Activated T-cell treated with anti-CD3 and anti-CD28 coated beads, Interleukin-2, amount 50 U/mL, for 4 hours (primary cell): ENCODE measurements at regions not wholly inside any gene's neighbourhood (a gene's known extent, or its start where the extent isn't known, plus 50 kb on each side); places are given as distances from the start of the nearest gene placed in this dataset.

Source experiments
- ATAC-seq, 2 donors: fragments of 200-7000 bp; cut with Tn5 transposase; one replicate each; pipeline ENCODE4 v1.10.0; 2021
- DNase-seq: peaks from one replicate; pipeline ENCODE4 v3.0.0-alpha.2; 2020
- H3K27me3 Mint-ChIP-seq: one replicate; pipeline ENCODE4 v1.8.0; 2021; ENCODE audit warnings: low read depth, mixed read lengths
- H3K36me3 Mint-ChIP-seq: one replicate; pipeline ENCODE4 v1.8.0; 2022; ENCODE audit warnings: mixed read lengths; ENCODE audit not compliant: insufficient read depth
- H3K4me1 Mint-ChIP-seq: one replicate; pipeline ENCODE4 v1.8.0; 2021; ENCODE audit warnings: low read depth, mixed read lengths
- H3K4me3 Mint-ChIP-seq: one replicate; pipeline ENCODE4 v1.8.0; 2021; ENCODE audit warnings: mild to moderate bottlenecking, moderate library complexity, mixed read lengths
- H3K9me3 Mint-ChIP-seq: one replicate; pipeline ENCODE4 v1.8.0; 2021; ENCODE audit warnings: mixed read lengths

DNA sequence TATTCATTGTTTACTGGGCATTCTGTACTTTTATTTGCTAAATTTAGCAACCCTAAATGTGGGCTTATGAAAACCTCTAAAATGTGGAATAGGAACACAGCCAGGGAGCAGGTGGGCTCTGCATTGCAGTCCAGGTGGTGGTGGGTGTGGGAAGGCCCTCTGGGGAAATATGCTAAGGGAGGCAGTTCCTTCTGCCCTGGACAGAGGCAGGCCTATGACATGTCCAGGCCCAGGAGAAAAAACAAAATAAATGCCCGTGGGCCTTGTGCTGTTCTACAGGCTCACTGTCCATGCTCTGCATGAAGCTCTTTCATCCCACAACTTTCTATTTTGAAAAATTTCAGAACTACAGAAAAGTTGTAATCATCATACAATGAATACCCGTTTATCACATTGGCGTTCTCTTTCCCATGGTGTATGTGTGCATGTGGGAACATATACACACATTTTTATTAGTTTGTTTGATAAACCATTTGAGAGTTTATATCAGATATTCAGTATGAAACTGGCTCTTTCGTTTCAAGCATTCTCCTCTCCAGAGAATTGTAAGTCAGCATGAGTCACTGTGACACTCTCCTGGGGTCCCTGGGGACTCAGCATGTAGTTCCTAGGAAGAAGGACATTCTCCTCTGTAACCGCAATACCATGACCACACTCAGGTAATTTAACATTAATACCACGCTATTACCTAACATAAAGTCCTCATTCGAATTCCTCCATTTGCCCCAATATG lies 505.3 kb downstream of the COG6 start:
- H3K4me3 Mint-ChIP-seq = no peak overlapping the region
- no peaks in the 10 kb centered on the region for H3K9me3 Mint-ChIP-seq

GRCh38 chr13:40161351-40161810 lies 505.1 kb downstream of the FOXO1 start:
- ATAC-seq (no peak), DNase-seq (no peak)
- H3K9me3 Mint-ChIP-seq = no peaks in the 10 kb centered on the region
- H3K4me3 Mint-ChIP-seq = no peak overlapping the region
- H3K4me1 Mint-ChIP-seq = peaks cover 18% of the 10 kb centered on the region
- H3K36me3 Mint-ChIP-seq = no peaks in the 10 kb centered on the region
- no peaks in the 10 kb centered on the region for H3K27me3 Mint-ChIP-seq

More for the DNA sequence above, 505.3 kb downstream of the COG6 start:
- no peaks in the 10 kb centered on the region for H3K36me3 Mint-ChIP-seq
- no peaks in the 10 kb centered on the region for H3K27me3 Mint-ChIP-seq
- no peak for ATAC-seq
- H3K4me1 Mint-ChIP-seq = peaks cover 17% of the 10 kb centered on the region
- no peak for DNase-seq

DNA sequence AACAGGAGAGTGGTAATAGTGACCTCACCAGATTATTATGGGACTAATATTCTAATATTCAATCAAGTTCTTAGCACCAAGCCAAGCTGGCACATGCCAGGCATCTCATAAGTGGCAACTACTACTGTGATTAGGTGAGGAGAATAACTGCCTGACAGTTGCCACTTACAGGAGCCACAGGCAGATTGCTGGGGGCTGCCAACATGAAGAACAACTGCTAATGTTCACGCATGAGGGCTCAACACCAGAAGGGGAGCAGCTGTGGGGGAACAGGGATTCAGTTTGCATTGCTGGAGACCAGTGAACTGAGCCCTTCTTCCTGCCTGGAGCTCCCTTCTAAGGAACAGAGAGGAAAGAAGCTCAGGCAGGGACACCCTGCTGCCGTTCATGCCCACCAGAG lies 504.5 kb downstream of the FOXO1 start:
- ATAC-seq = no peak
- Mint-ChIP-seq H3K9me3 (no peaks in the 10 kb centered on the region), H3K4me1 (peaks cover 21% of the 10 kb centered on the region), H3K36me3 (no peaks in the 10 kb centered on the region), H3K4me3 (no peak overlapping the region), H3K27me3 (no peaks in the 10 kb centered on the region)
- no peak for DNase-seq

GRCh38 chr13:40163066-40164000 lies 503.1 kb downstream of the FOXO1 start:
- Mint-ChIP-seq H3K27me3 (no peaks in the 10 kb centered on the region), H3K4me1 (peaks cover 20% of the 10 kb centered on the region), H3K36me3 (no peaks in the 10 kb centered on the region), H3K4me3 (no peak overlapping the region), H3K9me3 (no peaks in the 10 kb centered on the region)
- DNase-seq = no peak
- no peak for ATAC-seq

DNA sequence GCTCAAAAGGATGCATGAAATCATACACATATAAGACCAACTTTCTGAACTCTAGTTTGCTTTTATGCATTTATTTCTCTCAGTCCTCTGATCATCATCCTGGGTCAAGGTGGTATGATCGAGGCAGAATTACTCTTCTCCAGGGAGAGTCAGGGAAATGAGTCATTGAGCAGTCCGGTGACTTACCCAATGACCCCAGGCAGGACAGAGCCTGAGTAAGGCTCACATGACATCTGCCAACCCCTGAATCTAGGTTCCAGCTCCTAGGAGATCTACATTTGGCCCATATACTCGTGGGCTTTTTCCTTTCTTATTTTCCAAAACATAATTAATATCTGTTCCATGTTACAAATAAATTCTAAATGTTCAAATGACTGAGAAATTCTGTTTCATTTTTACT lies 502.3 kb downstream of the FOXO1 start:
- peaks cover 18% of the 10 kb centered on the region for H3K4me1 Mint-ChIP-seq
- no peak for DNase-seq
- H3K36me3 Mint-ChIP-seq = no peaks in the 10 kb centered on the region
- ATAC-seq = no peak
- H3K27me3 Mint-ChIP-seq = no peaks in the 10 kb centered on the region
- H3K4me3 Mint-ChIP-seq = no peak overlapping the region
- H3K9me3 Mint-ChIP-seq = no peaks in the 10 kb centered on the region

- DNase-seq = no peak
- Mint-ChIP-seq H3K4me3 (no peak overlapping the region), H3K9me3 (no peaks in the 10 kb centered on the region), H3K27me3 (no peaks in the 10 kb centered on the region), H3K36me3 (no peaks in the 10 kb centered on the region), H3K4me1 (peaks cover 22% of the 10 kb centered on the region)
- no peak for ATAC-seq
Observed at GRCh38 chr13:40165316-40165932, 501.0 kb downstream of the FOXO1 start.

GRCh38 chr13:40167327-40167726 lies 499.1 kb downstream of the FOXO1 start:
- Mint-ChIP-seq H3K4me1 (peaks cover 29% of the 10 kb centered on the region), H3K4me3 (no peak overlapping the region), H3K9me3 (no peaks in the 10 kb centered on the region), H3K27me3 (no peaks in the 10 kb centered on the region), H3K36me3 (no peaks in the 10 kb centered on the region)
- no peak for DNase-seq
- ATAC-seq = no peak

DNA sequence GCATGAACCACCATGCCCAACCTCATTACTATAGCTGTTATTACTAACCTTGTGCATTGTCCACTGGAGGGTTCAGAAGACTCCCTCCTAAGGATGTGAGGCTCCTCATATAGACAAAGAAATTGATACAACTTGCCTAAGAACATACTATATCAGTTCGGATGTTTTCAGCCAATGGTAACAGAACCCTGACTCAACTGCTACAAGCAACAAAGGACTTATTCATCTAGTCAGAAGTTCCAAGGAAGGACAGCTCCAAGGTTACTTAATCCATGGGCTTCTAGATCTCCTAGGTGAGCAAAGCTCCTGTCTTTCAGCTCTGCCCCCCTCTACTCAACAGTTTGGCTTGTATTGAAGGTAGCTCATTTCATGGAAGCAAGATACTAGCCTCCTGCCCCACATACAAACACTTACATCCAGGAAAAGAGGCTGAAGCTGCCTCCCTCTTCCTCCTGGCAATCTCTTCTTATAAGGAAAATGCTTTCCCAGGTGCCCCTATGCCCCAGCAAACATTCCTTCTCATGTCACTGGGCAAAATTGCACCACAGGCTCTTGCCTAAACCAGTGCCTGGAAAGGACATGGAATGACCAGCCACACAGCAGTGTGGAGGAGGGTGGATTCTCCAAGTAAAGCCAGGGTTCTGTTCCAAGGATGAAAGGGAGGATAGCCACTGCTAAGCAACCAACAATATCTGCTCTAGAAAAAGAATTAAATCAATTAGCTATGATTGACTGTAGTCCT lies 497.8 kb downstream of the FOXO1 start:
- Mint-ChIP-seq H3K9me3 (no peaks in the 10 kb centered on the region), H3K27me3 (no peaks in the 10 kb centered on the region), H3K4me3 (no peak overlapping the region), H3K36me3 (no peaks in the 10 kb centered on the region), H3K4me1 (peaks cover 29% of the 10 kb centered on the region)
- DNase-seq (no peak), ATAC-seq (no peak)

DNA sequence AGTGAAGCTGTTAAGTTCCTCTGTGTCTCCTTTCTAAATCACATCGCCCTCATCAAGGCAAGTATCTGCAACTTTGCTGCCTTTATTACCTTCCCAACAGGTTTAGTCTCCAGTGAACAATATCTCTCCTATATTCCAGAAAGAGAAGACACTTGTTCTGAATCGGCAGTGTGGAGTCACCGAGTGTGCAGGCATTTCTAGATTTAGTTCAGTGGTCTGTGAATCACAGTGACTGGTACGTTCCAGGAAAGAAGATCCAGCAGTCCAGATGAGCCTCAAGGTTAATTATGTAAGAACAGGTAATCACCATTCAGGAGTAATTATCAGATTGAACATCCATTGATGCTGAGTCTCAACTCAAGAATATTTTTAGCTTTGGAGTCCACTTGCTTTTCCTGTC lies 497.0 kb downstream of the FOXO1 start:
- no peak for ATAC-seq
- no peaks in the 10 kb centered on the region for H3K9me3 Mint-ChIP-seq
- no peak for DNase-seq
- H3K4me1 Mint-ChIP-seq = peaks cover 29% of the 10 kb centered on the region
- H3K4me3 Mint-ChIP-seq = no peak overlapping the region
- H3K36me3 Mint-ChIP-seq = no peaks in the 10 kb centered on the region
- H3K27me3 Mint-ChIP-seq = no peaks in the 10 kb centered on the region

DNA sequence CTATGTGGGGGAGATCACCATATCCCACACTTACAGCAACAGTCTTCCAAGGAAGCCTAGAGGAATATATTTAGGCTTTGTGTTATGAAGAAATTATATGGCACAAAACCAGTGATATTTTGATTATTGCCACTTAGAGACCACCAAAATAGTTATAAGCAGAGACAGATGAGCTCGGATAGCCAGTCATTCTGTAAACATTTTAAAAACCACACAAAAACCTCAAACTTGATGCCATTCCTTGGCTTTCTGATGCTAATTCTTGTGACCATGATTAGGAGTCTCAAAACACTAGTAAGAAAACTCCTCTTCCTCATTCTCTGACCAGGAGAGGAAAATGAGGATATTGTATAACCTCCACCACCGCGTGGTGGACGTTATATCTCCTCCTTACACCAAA lies 496.4 kb downstream of the FOXO1 start:
- no peak for ATAC-seq
- peaks cover 29% of the 10 kb centered on the region for H3K4me1 Mint-ChIP-seq

GRCh38 chr13:40170982-40171381 lies 495.5 kb downstream of the FOXO1 start:
- DNase-seq (peak; percentile 37), ATAC-seq (peak; percentile 92 to 93)
- H3K4me3 Mint-ChIP-seq = no peak overlapping the region
- no peaks in the 10 kb centered on the region for H3K9me3 Mint-ChIP-seq
- peaks cover 25% of the 10 kb centered on the region for H3K4me1 Mint-ChIP-seq
- no peaks in the 10 kb centered on the region for H3K36me3 Mint-ChIP-seq
- no peaks in the 10 kb centered on the region for H3K27me3 Mint-ChIP-seq

More for the DNA sequence above, 496.4 kb downstream of the FOXO1 start:
- no peak overlapping the region for H3K4me3 Mint-ChIP-seq
- H3K9me3 Mint-ChIP-seq = no peaks in the 10 kb centered on the region
- no peaks in the 10 kb centered on the region for H3K27me3 Mint-ChIP-seq
- no peaks in the 10 kb centered on the region for H3K36me3 Mint-ChIP-seq
- DNase-seq = no peak

- ATAC-seq = no peak
- Mint-ChIP-seq H3K9me3 (no peaks in the 10 kb centered on the region), H3K36me3 (no peaks in the 10 kb centered on the region), H3K27me3 (no peaks in the 10 kb centered on the region), H3K4me1 (peaks cover 23% of the 10 kb centered on the region), H3K4me3 (no peak overlapping the region)
- no peak for DNase-seq
Observed at GRCh38 chr13:40171566-40171965, 494.9 kb downstream of the FOXO1 start.

GRCh38 chr13:40172149-40172591 lies 494.3 kb downstream of the FOXO1 start:
- ATAC-seq (no peak), DNase-seq (no peak)
- H3K9me3 Mint-ChIP-seq = no peaks in the 10 kb centered on the region
- H3K36me3 Mint-ChIP-seq = no peaks in the 10 kb centered on the region
- no peak overlapping the region for H3K4me3 Mint-ChIP-seq
- H3K4me1 Mint-ChIP-seq = peaks cover 21% of the 10 kb centered on the region
- no peaks in the 10 kb centered on the region for H3K27me3 Mint-ChIP-seq

GRCh38 chr13:40172878-40173277 lies 493.6 kb downstream of the FOXO1 start:
- Mint-ChIP-seq H3K36me3 (no peaks in the 10 kb centered on the region), H3K9me3 (no peaks in the 10 kb centered on the region), H3K27me3 (no peaks in the 10 kb centered on the region), H3K4me3 (no peak overlapping the region), H3K4me1 (peaks cover 22% of the 10 kb centered on the region)
- ATAC-seq (no peak), DNase-seq (no peak)
